ENCODE measurements at regions not wholly inside any gene's neighbourhood (a gene's known extent, or its start where the extent isn't known, plus 50 kb on each side); places are given as distances from the start of the nearest gene placed in this dataset.

DNA sequence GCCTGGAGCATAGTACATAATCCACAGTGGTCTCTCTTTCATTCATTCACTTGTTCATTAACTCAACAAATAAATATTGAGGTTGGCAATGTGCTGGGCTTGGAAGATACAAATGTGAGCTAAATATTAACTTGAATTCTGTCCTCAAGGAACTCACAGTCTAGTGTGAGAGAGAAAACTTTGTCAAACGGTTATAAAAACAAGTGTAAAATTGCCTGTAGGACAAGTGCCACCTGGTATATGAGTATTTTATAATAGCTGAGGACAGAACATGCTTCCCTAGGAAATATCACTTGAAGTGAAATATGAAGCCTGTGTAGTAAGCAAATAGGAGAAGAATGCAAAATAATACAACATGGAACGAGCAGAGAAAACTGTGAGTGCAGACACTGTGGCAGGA is 173.1 kb upstream of the CMC1 start:
- no peak for TF ChIP-seq ZFX (IDR thresholded peaks at IDR 0.05)
- TF ChIP-seq, protein P1, sequence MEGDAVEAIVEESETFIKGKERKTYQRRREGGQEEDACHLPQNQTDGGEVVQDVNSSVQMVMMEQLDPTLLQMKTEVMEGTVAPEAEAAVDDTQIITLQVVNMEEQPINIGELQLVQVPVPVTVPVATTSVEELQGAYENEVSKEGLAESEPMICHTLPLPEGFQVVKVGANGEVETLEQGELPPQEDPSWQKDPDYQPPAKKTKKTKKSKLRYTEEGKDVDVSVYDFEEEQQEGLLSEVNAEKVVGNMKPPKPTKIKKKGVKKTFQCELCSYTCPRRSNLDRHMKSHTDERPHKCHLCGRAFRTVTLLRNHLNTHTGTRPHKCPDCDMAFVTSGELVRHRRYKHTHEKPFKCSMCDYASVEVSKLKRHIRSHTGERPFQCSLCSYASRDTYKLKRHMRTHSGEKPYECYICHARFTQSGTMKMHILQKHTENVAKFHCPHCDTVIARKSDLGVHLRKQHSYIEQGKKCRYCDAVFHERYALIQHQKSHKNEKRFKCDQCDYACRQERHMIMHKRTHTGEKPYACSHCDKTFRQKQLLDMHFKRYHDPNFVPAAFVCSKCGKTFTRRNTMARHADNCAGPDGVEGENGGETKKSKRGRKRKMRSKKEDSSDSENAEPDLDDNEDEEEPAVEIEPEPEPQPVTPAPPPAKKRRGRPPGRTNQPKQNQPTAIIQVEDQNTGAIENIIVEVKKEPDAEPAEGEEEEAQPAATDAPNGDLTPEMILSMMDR (conservative IDR thresholded peaks at IDR 0.05), result no peak
- no peak overlapping the region for H3K27ac ChIP-seq

DNA sequence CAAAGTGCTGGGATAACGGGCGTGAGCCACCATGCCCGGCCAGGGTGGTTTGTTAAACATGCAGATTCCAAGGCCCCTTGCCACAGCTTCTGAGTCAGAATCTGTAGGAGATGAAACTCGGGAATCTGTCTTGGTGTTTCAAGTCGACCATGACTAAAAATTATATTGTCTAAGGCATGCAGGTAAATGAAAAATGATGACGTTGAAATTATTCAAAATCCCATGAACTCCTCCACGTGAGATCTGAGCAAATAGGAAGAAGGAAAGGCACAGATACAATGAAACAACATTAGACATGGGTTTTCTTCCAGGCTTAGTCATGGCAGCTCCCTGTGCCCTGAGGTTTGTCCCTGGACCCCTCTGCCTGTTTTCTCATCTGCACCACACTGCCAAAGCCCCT is 172.0 kb upstream of the CMC1 start:
- H3K27ac ChIP-seq, result no peak overlapping the region
- TF ChIP-seq, protein P1 (conservative IDR thresholded peaks at IDR 0.05), result no peak
- TF ChIP-seq ZFX (IDR thresholded peaks at IDR 0.05), result no peak

DNA sequence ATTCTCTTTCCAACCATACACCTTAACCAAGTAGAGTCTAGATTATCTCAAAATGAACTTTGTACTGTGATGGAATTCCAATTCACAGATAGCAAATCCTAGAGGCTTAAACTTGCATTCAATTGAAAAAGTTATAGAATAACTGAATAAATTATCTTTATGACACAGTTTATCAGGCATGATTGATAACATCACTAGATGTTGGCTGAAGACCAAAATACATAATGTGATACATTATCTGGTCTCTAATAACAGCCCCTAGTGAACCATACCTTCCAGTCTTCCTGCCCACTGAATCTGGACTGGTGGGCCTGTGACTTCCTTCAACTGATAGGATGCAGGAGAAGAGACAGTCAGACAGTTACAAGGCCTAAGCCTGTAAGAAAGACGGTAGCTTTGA is 165.2 kb upstream of the CMC1 start:
- TF ChIP-seq, protein P1 (conservative IDR thresholded peaks at IDR 0.05), result no peak
- no peak for TF ChIP-seq ZFX (IDR thresholded peaks at IDR 0.05)
- no peak overlapping the region for H3K27ac ChIP-seq

DNA sequence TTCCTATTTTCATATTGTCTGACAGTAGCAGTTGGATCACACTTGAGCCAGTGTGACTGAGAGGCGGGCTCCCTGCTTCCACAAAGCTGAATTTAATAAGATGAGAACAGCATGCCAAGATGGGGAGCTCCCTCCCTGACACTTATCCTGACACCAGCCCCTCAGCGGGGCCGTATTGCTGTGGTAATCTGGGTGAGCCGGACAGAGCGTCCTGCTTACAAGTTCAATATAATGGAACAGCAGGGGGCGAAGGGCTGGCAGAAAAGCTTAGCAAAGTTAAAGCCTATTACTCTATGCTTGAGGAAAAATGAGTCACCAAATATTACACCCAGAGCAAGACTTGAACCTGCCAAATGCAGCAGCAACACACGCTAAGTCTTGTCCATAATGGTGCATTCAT is 163.8 kb upstream of the CMC1 start:
- H3K27ac ChIP-seq, result no peak overlapping the region
- TF ChIP-seq, protein P1 (conservative IDR thresholded peaks at IDR 0.05), result no peak
- no peak for TF ChIP-seq ZFX (IDR thresholded peaks at IDR 0.05)

DNA sequence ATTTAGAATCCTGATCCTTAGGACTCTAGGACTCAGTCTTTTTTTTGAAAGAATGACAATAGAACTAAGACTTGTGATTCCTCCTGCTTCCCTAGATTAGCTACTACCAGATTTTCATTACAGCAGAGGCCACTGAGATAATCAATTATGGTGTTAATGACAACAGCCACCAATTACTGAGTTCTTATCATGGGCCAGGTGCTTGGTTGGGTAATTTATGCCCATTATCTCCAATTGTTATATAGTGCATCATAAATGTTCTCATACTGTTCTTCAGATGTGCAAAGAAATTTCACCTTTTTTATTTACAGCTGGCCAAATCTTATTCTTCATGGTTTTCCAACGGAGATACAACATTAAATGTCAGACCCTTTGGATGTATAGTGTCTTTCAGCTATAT is 162.9 kb upstream of the CMC1 start:
- TF ChIP-seq ZFX (IDR thresholded peaks at IDR 0.05), result no peak
- TF ChIP-seq, protein P1 (conservative IDR thresholded peaks at IDR 0.05), result no peak
- no peak overlapping the region for H3K27ac ChIP-seq

DNA sequence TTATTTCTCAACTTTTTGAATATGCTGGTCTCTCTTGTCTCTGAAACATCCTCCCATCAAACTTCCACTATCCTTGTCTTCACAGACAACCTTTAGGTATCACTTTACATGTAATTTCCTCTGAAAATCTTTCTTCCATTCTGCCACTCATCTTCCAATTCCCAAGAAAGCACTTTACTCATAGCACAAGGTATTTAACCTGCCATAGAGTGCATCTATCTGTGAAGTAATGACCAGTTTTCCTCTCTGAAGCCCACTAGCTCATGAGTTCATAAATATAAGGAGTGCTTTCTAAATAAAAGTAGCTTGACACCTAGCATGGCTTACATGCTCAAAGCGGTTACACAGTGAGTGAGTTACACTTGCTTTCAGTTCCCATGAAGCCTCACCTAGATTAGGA is 160.7 kb upstream of the CMC1 start:
- TF ChIP-seq, protein P1 (conservative IDR thresholded peaks at IDR 0.05), result no peak
- no peak for TF ChIP-seq ZFX (IDR thresholded peaks at IDR 0.05)
- H3K27ac ChIP-seq, result no peak overlapping the region

DNA sequence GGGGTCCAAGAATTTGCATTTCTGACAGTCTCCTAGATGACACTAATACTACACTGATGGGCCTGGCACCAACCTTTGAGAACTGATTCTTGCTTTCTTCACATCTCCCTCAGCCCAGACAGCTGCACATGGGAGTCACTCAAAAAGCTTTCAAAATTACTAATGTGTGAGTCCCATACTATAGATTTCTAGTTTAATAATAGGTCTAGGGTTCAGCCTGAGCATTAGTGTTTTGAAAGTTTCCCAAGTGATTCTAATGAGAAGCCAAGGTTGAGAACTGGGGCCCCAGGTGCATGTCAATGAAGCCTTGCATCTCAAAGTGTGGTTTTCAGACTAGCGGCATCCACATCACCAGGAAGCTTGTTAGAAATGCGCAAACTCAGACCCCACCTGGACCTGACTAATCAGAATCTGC is 159.9 kb upstream of the CMC1 start:
- TF ChIP-seq ZFX (IDR thresholded peaks at IDR 0.05), result no peak
- TF ChIP-seq, protein P1 (conservative IDR thresholded peaks at IDR 0.05), result no peak
- no peak overlapping the region for H3K27ac ChIP-seq

Measured in C4-2B (cell line).